Neuronal stem cell (in vitro differentiated cells): ENCODE measurements at regions not wholly inside any gene's neighbourhood (a gene's known extent, or its start where the extent isn't known, plus 50 kb on each side); places are given as distances from the start of the nearest gene placed in this dataset.

Source experiments
- DNase-seq: peaks from one replicate; pipeline ENCODE4 v3.0.0-alpha.2; 2013; ENCODE audit warnings: low spot score
- H2AFZ ChIP-seq: one replicate; pipeline ENCODE4 v1.6.1; 2013; ENCODE audit warnings: mild to moderate bottlenecking, low read length, inconsistent platforms
- H2AK5ac ChIP-seq: 2 replicates; pipeline ENCODE4 v1.6.1; 2013; ENCODE audit warnings: low read depth, mild to moderate bottlenecking, inconsistent platforms, low read length, moderate library complexity, mixed read lengths
- H2BK120ac ChIP-seq: 2 replicates; pipeline ENCODE4 v1.6.1; 2013; ENCODE audit warnings: low read depth, mild to moderate bottlenecking, inconsistent platforms, low read length, moderate library complexity, mixed read lengths
- H2BK12ac ChIP-seq: one replicate; pipeline ENCODE4 v1.6.1; 2013; ENCODE audit warnings: low read length, inconsistent platforms
- H2BK15ac ChIP-seq: 2 replicates; pipeline ENCODE4 v1.6.1; 2013; ENCODE audit warnings: mild to moderate bottlenecking, low read length, inconsistent platforms, mixed read lengths
- H2BK5ac ChIP-seq: one replicate; pipeline ENCODE4 v1.6.1; 2013; ENCODE audit warnings: inconsistent platforms, mild to moderate bottlenecking, low read length, moderate library complexity
- H3K14ac ChIP-seq: one replicate; pipeline ENCODE4 v1.6.1; 2013; ENCODE audit warnings: low read length, inconsistent platforms
- H3K18ac ChIP-seq: 2 replicates; pipeline ENCODE4 v1.6.1; 2013; ENCODE audit warnings: low read length, inconsistent platforms
- H3K23ac ChIP-seq: 2 replicates; pipeline ENCODE4 v1.6.1; 2013; ENCODE audit warnings: low read depth, mild to moderate bottlenecking, mixed read lengths, low read length, inconsistent platforms; ENCODE audit not compliant: poor library complexity
- H3K27ac ChIP-seq: replicated peaks from 3 replicates; pipeline ENCODE4 v1.5.1; 2013; ENCODE audit warnings: low read length, inconsistent platforms
- H3K27me3 ChIP-seq, 3 experiments: 2 replicates each; pipeline ENCODE4 v1.6.1; 2013; ENCODE audit warnings: low read length in 3 of 3, mild to moderate bottlenecking in 2 of 3, inconsistent platforms in 1 of 3, low read depth in 1 of 3, mixed read lengths in 1 of 3, moderate library complexity in 1 of 3; ENCODE audit not compliant: control insufficient read depth in 3 of 3, insufficient read depth in 3 of 3
- H3K36me3 ChIP-seq, 2 donors: replicated peaks in 1 of 2; 2 replicates each; pipeline ENCODE4 v1.6.1; 2013; ENCODE audit warnings: low read length in 2 of 2; ENCODE audit not compliant: control insufficient read depth in 2 of 2, insufficient read depth in 2 of 2
- H3K4ac ChIP-seq: 2 replicates; pipeline ENCODE4 v1.6.1; 2013; ENCODE audit warnings: inconsistent platforms, mild to moderate bottlenecking, low read length, moderate library complexity
- H3K4me1 ChIP-seq, 2 donors: 1 replicate in 1 of 2; 2 replicates in 1 of 2; pipeline ENCODE4 v1.6.1; 2013; ENCODE audit warnings: low read length in 2 of 2, low read depth in 1 of 2; ENCODE audit not compliant: control insufficient read depth in 2 of 2, insufficient read depth in 1 of 2
- H3K4me2 ChIP-seq: one replicate; pipeline ENCODE4 v1.6.1; 2013; ENCODE audit warnings: mild to moderate bottlenecking, low read length, inconsistent platforms; ENCODE audit not compliant: insufficient read depth, poor library complexity, severe bottlenecking
- H3K4me3 ChIP-seq, 2 donors: 2 replicates each; pipeline ENCODE4 v1.5.1; 2013; ENCODE audit warnings: low read length in 2 of 2, mild to moderate bottlenecking in 2 of 2, inconsistent platforms in 1 of 2, moderate library complexity in 1 of 2
- H3K79me1 ChIP-seq: one replicate; pipeline ENCODE4 v1.6.1; 2013; ENCODE audit warnings: low read depth, mild to moderate bottlenecking, inconsistent platforms, low read length, moderate library complexity
- H3K9ac ChIP-seq: one replicate; pipeline ENCODE4 v1.6.1; 2013; ENCODE audit warnings: mild to moderate bottlenecking, low read depth, low read length, inconsistent platforms; ENCODE audit not compliant: poor library complexity
- H3K9me3 ChIP-seq, 2 donors: replicated peaks in 1 of 2; 2 replicates each; pipeline versions ENCODE3 to v1.6.1; 2013; ENCODE audit warnings: low read length in 2 of 2, mild to moderate bottlenecking in 2 of 2, inconsistent platforms in 1 of 2, low read depth in 1 of 2, mixed read lengths in 1 of 2, moderate library complexity in 1 of 2; ENCODE audit not compliant: control insufficient read depth in 2 of 2, insufficient read depth in 1 of 2
- H4K8ac ChIP-seq: one replicate; pipeline ENCODE4 v1.6.1; 2013; ENCODE audit warnings: low read depth, mild to moderate bottlenecking, inconsistent platforms, low read length, moderate library complexity
- H4K91ac ChIP-seq: one replicate; pipeline ENCODE4 v1.6.1; 2013; ENCODE audit warnings: low read length, low read depth, mild to moderate bottlenecking, inconsistent platforms; ENCODE audit not compliant: poor library complexity
- WGBS, 2 donors: extraction: QIAGEN DNeasy Blood & Tissue Kit; methylation state at CpG; one replicate each; pipeline ENCODE4 v1.1.7; 2013; ENCODE audit warnings: missing lambda C conversion rate in 2 of 2, mixed read lengths in 1 of 2; ENCODE audit not compliant: insufficient read length in 2 of 2, insufficient replicate concordance in 1 of 2; ENCODE audit errors: extremely low coverage in 2 of 2; 5-methylcytosine and 5-hydroxymethylcytosine counted together

GRCh38 chr12:60475825-60476224 lies 880.0 kb downstream of the SLC16A7 start:
- no CpG with 5 or more reads among the region's 3 CpGs for WGBS, 2 donors
- no peak overlapping the region for H4K8ac ChIP-seq
- no peaks in the 10 kb centered on the region for H3K36me3 ChIP-seq

GRCh38 chr12:60487284-60487683 lies 891.5 kb downstream of the SLC16A7 start:
- no peak for DNase-seq
- Histone ChIP-seq H3K4ac (no peak overlapping the region), H3K14ac (no peak overlapping the region), H3K36me3 (no peaks in the 10 kb centered on the region), H3K27ac (no peak overlapping the region), H3K27me3 (no peaks in the 10 kb centered on the region), H3K4me3 (no peak overlapping the region), H3K79me1 (no peaks in the 10 kb centered on the region), H3K23ac (no peak overlapping the region), H2AFZ (no peak overlapping the region), H3K18ac (no peak overlapping the region), H2BK120ac (no peak overlapping the region), H2BK5ac (no peak overlapping the region), H3K9me3 (no peaks in the 10 kb centered on the region), H3K4me2 (no peak overlapping the region), H4K91ac (no peak overlapping the region), H2AK5ac (no peak overlapping the region), H2BK15ac (no peak overlapping the region), H2BK12ac (no peak overlapping the region), H3K4me1 (no peaks in the 10 kb centered on the region), H3K9ac (no peak overlapping the region), H4K8ac (no peak overlapping the region)
- no CpG with 5 or more reads among the region's 1 CpG for WGBS, 2 donors

More at GRCh38 chr12:60475825-60476224, 880.0 kb downstream of the SLC16A7 start:
- no peak for DNase-seq
- no peak overlapping the region for H3K18ac ChIP-seq
- H3K9me3 ChIP-seq: no peaks in the 10 kb centered on the region
- H3K4me1 ChIP-seq: no peaks in the 10 kb centered on the region
- no peak overlapping the region for H3K23ac ChIP-seq
- H3K4me3 ChIP-seq: no peak overlapping the region
- no peaks in the 10 kb centered on the region for H3K27me3 ChIP-seq
- H3K27ac ChIP-seq: no peak overlapping the region
- H2AFZ ChIP-seq: no peak overlapping the region
- H2BK120ac ChIP-seq: no peak overlapping the region
- H4K91ac ChIP-seq: no peak overlapping the region
- no peak overlapping the region for H2AK5ac ChIP-seq
- H3K4ac ChIP-seq: no peak overlapping the region
- H3K9ac ChIP-seq: no peak overlapping the region
- no peak overlapping the region for H3K14ac ChIP-seq
- H2BK12ac ChIP-seq: no peak overlapping the region
- H3K79me1 ChIP-seq: no peaks in the 10 kb centered on the region
- H2BK15ac ChIP-seq: no peak overlapping the region
- H3K4me2 ChIP-seq: no peak overlapping the region
- H2BK5ac ChIP-seq: no peak overlapping the region

- no peak overlapping the region for H3K18ac ChIP-seq
- H3K27me3 ChIP-seq: no peaks in the 10 kb centered on the region
Measured at GRCh38 chr12:60489071-60489470, 893.2 kb downstream of the SLC16A7 start.

GRCh38 chr12:60494244-60494643 lies 898.4 kb downstream of the SLC16A7 start:
- Histone ChIP-seq H2BK12ac (no peak overlapping the region), H4K91ac (no peak overlapping the region), H3K4me3 (no peak overlapping the region), H3K79me1 (no peaks in the 10 kb centered on the region), H3K23ac (no peak overlapping the region), H3K4me2 (no peak overlapping the region), H3K9ac (no peak overlapping the region), H3K9me3 (no peaks in the 10 kb centered on the region), H3K4me1 (no peaks in the 10 kb centered on the region), H2BK5ac (no peak overlapping the region), H3K18ac (no peak overlapping the region), H2AFZ (no peak overlapping the region), H3K4ac (no peak overlapping the region), H2BK120ac (no peak overlapping the region), H3K27ac (no peak overlapping the region), H2AK5ac (no peak overlapping the region), H4K8ac (no peak overlapping the region), H2BK15ac (no peak overlapping the region), H3K27me3 (no peaks in the 10 kb centered on the region), H3K36me3 (no peaks in the 10 kb centered on the region), H3K14ac (no peak overlapping the region)
- no CpG with 5 or more reads among the region's 2 CpGs for WGBS, 2 donors
- no peak for DNase-seq

More at GRCh38 chr12:60489071-60489470, 893.2 kb downstream of the SLC16A7 start:
- Histone ChIP-seq H2BK12ac (no peak overlapping the region), H2BK120ac (no peak overlapping the region), H3K36me3 (no peaks in the 10 kb centered on the region), H4K91ac (no peak overlapping the region), H3K27ac (no peak overlapping the region), H2BK5ac (no peak overlapping the region), H3K4me1 (no peaks in the 10 kb centered on the region), H3K23ac (no peak overlapping the region), H3K4me2 (no peak overlapping the region), H2BK15ac (no peak overlapping the region), H3K4me3 (no peak overlapping the region), H3K79me1 (no peaks in the 10 kb centered on the region), H3K9me3 (no peaks in the 10 kb centered on the region), H2AFZ (no peak overlapping the region), H3K9ac (no peak overlapping the region), H2AK5ac (no peak overlapping the region), H4K8ac (no peak overlapping the region), H3K4ac (no peak overlapping the region), H3K14ac (no peak overlapping the region)
- DNase-seq: no peak
